Neuronal stem cell (in vitro differentiated cells): ENCODE measurements at regions not wholly inside any gene's neighbourhood (a gene's known extent, or its start where the extent isn't known, plus 50 kb on each side); places are given as distances from the start of the nearest gene placed in this dataset.

Source experiments
- DNase-seq: peaks from one replicate; pipeline ENCODE4 v3.0.0-alpha.2; 2013; ENCODE audit warnings: low spot score
- H2AFZ ChIP-seq: one replicate; pipeline ENCODE4 v1.6.1; 2013; ENCODE audit warnings: mild to moderate bottlenecking, low read length, inconsistent platforms
- H2AK5ac ChIP-seq: 2 replicates; pipeline ENCODE4 v1.6.1; 2013; ENCODE audit warnings: low read depth, mild to moderate bottlenecking, inconsistent platforms, low read length, moderate library complexity, mixed read lengths
- H2BK120ac ChIP-seq: 2 replicates; pipeline ENCODE4 v1.6.1; 2013; ENCODE audit warnings: low read depth, mild to moderate bottlenecking, inconsistent platforms, low read length, moderate library complexity, mixed read lengths
- H2BK12ac ChIP-seq: one replicate; pipeline ENCODE4 v1.6.1; 2013; ENCODE audit warnings: low read length, inconsistent platforms
- H2BK15ac ChIP-seq: 2 replicates; pipeline ENCODE4 v1.6.1; 2013; ENCODE audit warnings: mild to moderate bottlenecking, low read length, inconsistent platforms, mixed read lengths
- H2BK5ac ChIP-seq: one replicate; pipeline ENCODE4 v1.6.1; 2013; ENCODE audit warnings: inconsistent platforms, mild to moderate bottlenecking, low read length, moderate library complexity
- H3K14ac ChIP-seq: one replicate; pipeline ENCODE4 v1.6.1; 2013; ENCODE audit warnings: low read length, inconsistent platforms
- H3K18ac ChIP-seq: 2 replicates; pipeline ENCODE4 v1.6.1; 2013; ENCODE audit warnings: low read length, inconsistent platforms
- H3K23ac ChIP-seq: 2 replicates; pipeline ENCODE4 v1.6.1; 2013; ENCODE audit warnings: low read depth, mild to moderate bottlenecking, mixed read lengths, low read length, inconsistent platforms; ENCODE audit not compliant: poor library complexity
- H3K27ac ChIP-seq: replicated peaks from 3 replicates; pipeline ENCODE4 v1.5.1; 2013; ENCODE audit warnings: low read length, inconsistent platforms
- H3K27me3 ChIP-seq, 3 experiments: 2 replicates each; pipeline ENCODE4 v1.6.1; 2013; ENCODE audit warnings: low read length in 3 of 3, mild to moderate bottlenecking in 2 of 3, inconsistent platforms in 1 of 3, low read depth in 1 of 3, mixed read lengths in 1 of 3, moderate library complexity in 1 of 3; ENCODE audit not compliant: control insufficient read depth in 3 of 3, insufficient read depth in 3 of 3
- H3K36me3 ChIP-seq, 2 donors: replicated peaks in 1 of 2; 2 replicates each; pipeline ENCODE4 v1.6.1; 2013; ENCODE audit warnings: low read length in 2 of 2; ENCODE audit not compliant: control insufficient read depth in 2 of 2, insufficient read depth in 2 of 2
- H3K4ac ChIP-seq: 2 replicates; pipeline ENCODE4 v1.6.1; 2013; ENCODE audit warnings: inconsistent platforms, mild to moderate bottlenecking, low read length, moderate library complexity
- H3K4me1 ChIP-seq, 2 donors: 1 replicate in 1 of 2; 2 replicates in 1 of 2; pipeline ENCODE4 v1.6.1; 2013; ENCODE audit warnings: low read length in 2 of 2, low read depth in 1 of 2; ENCODE audit not compliant: control insufficient read depth in 2 of 2, insufficient read depth in 1 of 2
- H3K4me2 ChIP-seq: one replicate; pipeline ENCODE4 v1.6.1; 2013; ENCODE audit warnings: mild to moderate bottlenecking, low read length, inconsistent platforms; ENCODE audit not compliant: insufficient read depth, poor library complexity, severe bottlenecking
- H3K4me3 ChIP-seq, 2 donors: 2 replicates each; pipeline ENCODE4 v1.5.1; 2013; ENCODE audit warnings: low read length in 2 of 2, mild to moderate bottlenecking in 2 of 2, inconsistent platforms in 1 of 2, moderate library complexity in 1 of 2
- H3K79me1 ChIP-seq: one replicate; pipeline ENCODE4 v1.6.1; 2013; ENCODE audit warnings: low read depth, mild to moderate bottlenecking, inconsistent platforms, low read length, moderate library complexity
- H3K9ac ChIP-seq: one replicate; pipeline ENCODE4 v1.6.1; 2013; ENCODE audit warnings: mild to moderate bottlenecking, low read depth, low read length, inconsistent platforms; ENCODE audit not compliant: poor library complexity
- H3K9me3 ChIP-seq, 2 donors: replicated peaks in 1 of 2; 2 replicates each; pipeline versions ENCODE3 to v1.6.1; 2013; ENCODE audit warnings: low read length in 2 of 2, mild to moderate bottlenecking in 2 of 2, inconsistent platforms in 1 of 2, low read depth in 1 of 2, mixed read lengths in 1 of 2, moderate library complexity in 1 of 2; ENCODE audit not compliant: control insufficient read depth in 2 of 2, insufficient read depth in 1 of 2
- H4K8ac ChIP-seq: one replicate; pipeline ENCODE4 v1.6.1; 2013; ENCODE audit warnings: low read depth, mild to moderate bottlenecking, inconsistent platforms, low read length, moderate library complexity
- H4K91ac ChIP-seq: one replicate; pipeline ENCODE4 v1.6.1; 2013; ENCODE audit warnings: low read length, low read depth, mild to moderate bottlenecking, inconsistent platforms; ENCODE audit not compliant: poor library complexity
- WGBS, 2 donors: extraction: QIAGEN DNeasy Blood & Tissue Kit; methylation state at CpG; one replicate each; pipeline ENCODE4 v1.1.7; 2013; ENCODE audit warnings: missing lambda C conversion rate in 2 of 2, mixed read lengths in 1 of 2; ENCODE audit not compliant: insufficient read length in 2 of 2, insufficient replicate concordance in 1 of 2; ENCODE audit errors: extremely low coverage in 2 of 2; 5-methylcytosine and 5-hydroxymethylcytosine counted together

GRCh38 chr5:73365301-73365853, 83.2 kb downstream of the FOXD1 start:
- Histone ChIP-seq H3K14ac (no peak overlapping the region), H3K36me3 (no peaks in the 10 kb centered on the region), H3K4me3 (no peak overlapping the region), H3K27ac (no peak overlapping the region), H3K9ac (no peak overlapping the region), H2BK15ac (no peak overlapping the region), H3K9me3 (no peaks in the 10 kb centered on the region), H3K18ac (no peak overlapping the region), H2AK5ac (no peak overlapping the region), H2BK12ac (no peak overlapping the region), H4K91ac (no peak overlapping the region), H3K27me3 (peaks cover 0 to 3% (median 0%) of the 10 kb centered on the region in 3 experiments), H2BK5ac (no peak overlapping the region), H2AFZ (no peak overlapping the region), H3K4me2 (no peak overlapping the region), H4K8ac (no peak overlapping the region), H3K23ac (no peak overlapping the region), H2BK120ac (no peak overlapping the region), H3K4ac (no peak overlapping the region), H3K79me1 (no peaks in the 10 kb centered on the region), H3K4me1 (peaks cover 0 to 5% of the 10 kb centered on the region in 2 donors)
- no peak for DNase-seq
- WGBS, 2 donors, result no CpG with 5 or more reads among the region's 4 CpGs

- Histone ChIP-seq H2AFZ (no peak overlapping the region), H2BK15ac (no peak overlapping the region), H3K27me3 (peaks cover 0 to 3% (median 0%) of the 10 kb centered on the region in 3 experiments), H3K4me3 (no peak overlapping the region), H2BK12ac (no peak overlapping the region), H3K23ac (no peak overlapping the region), H3K9ac (no peak overlapping the region), H3K4ac (no peak overlapping the region), H2BK5ac (no peak overlapping the region), H4K91ac (no peak overlapping the region), H3K79me1 (no peaks in the 10 kb centered on the region), H3K4me1 (peaks cover 0 to 5% of the 10 kb centered on the region in 2 donors), H3K14ac (no peak overlapping the region), H4K8ac (no peak overlapping the region), H2AK5ac (no peak overlapping the region), H3K18ac (no peak overlapping the region), H3K36me3 (no peaks in the 10 kb centered on the region), H2BK120ac (no peak overlapping the region), H3K4me2 (no peak overlapping the region), H3K27ac (no peak overlapping the region), H3K9me3 (peaks cover 0 to under 1% of the 10 kb centered on the region in 2 donors)
- no peak for DNase-seq
- WGBS, 2 donors, result no CpG with 5 or more reads among the region's 4 CpGs
These were observed 84.5 kb downstream of the FOXD1 start for GRCh38 chr5:73363911-73364730.

- H3K14ac ChIP-seq, result no peak overlapping the region
- H3K18ac ChIP-seq, result no peak overlapping the region
- H3K27me3 ChIP-seq, result peaks cover 0 to 7% (median 0%) of the 10 kb centered on the region in 3 experiments
- no peak overlapping the region for H3K4me2 ChIP-seq
- no peak overlapping the region for H3K23ac ChIP-seq
- H3K36me3 ChIP-seq, result no peaks in the 10 kb centered on the region
- H2BK12ac ChIP-seq, result no peak overlapping the region
- H3K9ac ChIP-seq, result no peak overlapping the region
- H2BK120ac ChIP-seq, result no peak overlapping the region
- H2BK5ac ChIP-seq, result no peak overlapping the region
- H2AK5ac ChIP-seq, result no peak overlapping the region
- H3K27ac ChIP-seq, result no peak overlapping the region
- no peak overlapping the region for H4K91ac ChIP-seq
- no peaks in the 10 kb centered on the region for H3K4me1 ChIP-seq
- WGBS, 2 donors, result 100% methylated on average over 1 of the region's 1 CpG
- no peaks in the 10 kb centered on the region for H3K79me1 ChIP-seq
- no peak overlapping the region for H2AFZ ChIP-seq
- no peak overlapping the region for H3K4me3 ChIP-seq
- H2BK15ac ChIP-seq, result no peak overlapping the region
- no peak overlapping the region for H3K4ac ChIP-seq
- H4K8ac ChIP-seq, result no peak overlapping the region
- DNase-seq, result no peak
- peaks cover 0 to 2% of the 10 kb centered on the region in 2 donors for H3K9me3 ChIP-seq
These were observed 89.2 kb downstream of the FOXD1 start for GRCh38 chr5:73359395-73359794.

DNA sequence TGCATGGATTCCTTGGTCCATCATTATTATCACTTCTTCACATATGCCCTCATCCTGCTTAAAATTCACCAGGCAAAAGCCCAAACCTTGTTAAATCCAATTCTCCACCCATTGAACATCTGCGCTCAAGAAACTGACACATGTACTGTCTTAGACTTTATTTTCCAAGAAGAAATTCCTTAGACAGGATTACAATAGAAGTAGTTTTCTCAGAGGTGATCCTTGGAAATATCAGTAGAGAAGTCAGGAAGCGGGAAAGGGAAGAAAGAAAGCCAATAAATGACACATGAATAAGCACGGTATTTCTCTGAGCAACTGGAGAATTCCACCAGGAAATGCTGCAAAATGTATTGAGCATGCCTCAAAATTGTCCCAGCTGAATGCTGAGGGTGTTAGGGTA, 90.2 kb downstream of the FOXD1 start:
- H4K91ac ChIP-seq, result no peak overlapping the region
- H3K27me3 ChIP-seq, result peaks cover 0 to 17% (median 0%) of the 10 kb centered on the region in 3 experiments
- no peak overlapping the region for H2AFZ ChIP-seq
- no peaks in the 10 kb centered on the region for H3K4me1 ChIP-seq
- H4K8ac ChIP-seq, result no peak overlapping the region
- no peak overlapping the region for H3K9ac ChIP-seq
- no peak overlapping the region for H2AK5ac ChIP-seq
- DNase-seq, result no peak
- no peak overlapping the region for H3K14ac ChIP-seq
- no peak overlapping the region for H3K27ac ChIP-seq
- WGBS, 2 donors, result no CpG with 5 or more reads among the region's 3 CpGs
- no peak overlapping the region for H3K4ac ChIP-seq
- H2BK12ac ChIP-seq, result no peak overlapping the region
- no peak overlapping the region for H3K4me2 ChIP-seq
- no peaks in the 10 kb centered on the region for H3K36me3 ChIP-seq
- no peaks in the 10 kb centered on the region for H3K79me1 ChIP-seq
- H2BK5ac ChIP-seq, result no peak overlapping the region
- H3K18ac ChIP-seq, result no peak overlapping the region
- H3K23ac ChIP-seq, result no peak overlapping the region
- no peak overlapping the region for H2BK120ac ChIP-seq
- no peak overlapping the region for H2BK15ac ChIP-seq
- H3K4me3 ChIP-seq, result no peak overlapping the region
- peaks cover 0 to 2% of the 10 kb centered on the region in 2 donors for H3K9me3 ChIP-seq
